ENCODE measurements at regions not wholly inside any gene's neighbourhood (a gene's known extent, or its start where the extent isn't known, plus 50 kb on each side); places are given as distances from the start of the nearest gene placed in this dataset.
A peak's percentile ranks its signal among the peaks of the same experiment; 100 is the strongest.

DNA sequence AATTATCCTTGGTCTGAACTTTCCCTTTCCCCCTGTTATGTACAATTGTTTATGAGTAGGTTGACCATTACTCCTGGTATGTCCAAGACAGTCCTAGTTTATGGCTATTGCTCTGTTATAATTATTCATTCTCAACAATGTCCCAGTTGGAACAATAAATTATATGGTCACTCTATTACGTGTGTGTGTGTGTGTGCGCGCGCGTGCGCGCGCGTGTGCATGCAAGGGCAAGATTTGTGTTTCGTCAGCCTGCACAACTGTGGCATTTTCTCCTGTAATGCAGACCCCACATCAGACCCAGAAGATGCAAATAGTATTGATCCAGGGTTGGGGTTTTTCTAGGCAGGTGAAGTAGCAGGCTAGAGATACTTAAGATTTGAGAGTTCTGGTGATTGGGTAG lies 88.4 kb downstream of the ESM1 start:
- Histone ChIP-seq H4K20me1 (ENCODE audit: insufficient read depth, low read length) (no peaks in the 10 kb centered on the region), H3K4me1 (ENCODE audit: insufficient read depth, low read length, poor library complexity, severe bottlenecking) (no peaks in the 10 kb centered on the region), H3K79me2 (ENCODE audit: insufficient read depth, low read depth, low read length) (no peaks in the 10 kb centered on the region), H2AFZ (ENCODE audit: low read length) (no peak overlapping the region), H3K36me3 (ENCODE audit: insufficient read depth, low read length) (no peaks in the 10 kb centered on the region), H3K27ac (ENCODE audit: low read depth, low read length, poor library complexity, severe bottlenecking) (no peak overlapping the region), H3K4me2 (ENCODE audit: low read length) (no peak overlapping the region), H3K9me2 (ENCODE audit: insufficient read depth, low read length) (no peaks in the 10 kb centered on the region), H3K4me3 (ENCODE audit: low read depth, low read length, poor library complexity, severe bottlenecking) (no peak overlapping the region), H3K9me3 (ENCODE audit: low read length) (no peaks in the 10 kb centered on the region)
- no peak for DNase-seq (ENCODE audit: low spot score)
- TF ChIP-seq CTCF (conservative IDR thresholded peaks at IDR 0.05; ENCODE audit: low read length) (no peak), EZH2phosphoT487 (IDR thresholded peaks at IDR 0.05; ENCODE audit: borderline replicate concordance, low read depth, low read length) (no peak)
- POLR2A ChIA-PET = interaction anchor here (0.6 kb wide), 2 partner anchors 229 to 408 kb away, joined by 3 read pairs; no protein-coding TSS in a partner anchor
- intact Hi-C loops (cut with micrococcal nuclease; ENCODE audit: unreplicated experiment) = no loop called here
- CTCF ChIA-PET (ENCODE audit: unreplicated experiment) = no interaction called here
- BruUV-seq (replicated peaks) = no TSS peak

- Histone ChIP-seq H3K79me2 (ENCODE audit: insufficient read depth, low read depth, low read length) (no peaks in the 10 kb centered on the region), H3K9me2 (ENCODE audit: insufficient read depth, low read length) (no peaks in the 10 kb centered on the region), H3K4me1 (ENCODE audit: insufficient read depth, low read length, poor library complexity, severe bottlenecking) (no peaks in the 10 kb centered on the region), H3K36me3 (ENCODE audit: insufficient read depth, low read length) (no peaks in the 10 kb centered on the region), H2AFZ (ENCODE audit: low read length) (no peak overlapping the region), H3K9me3 (ENCODE audit: low read length) (no peaks in the 10 kb centered on the region), H3K27ac (ENCODE audit: low read depth, low read length, poor library complexity, severe bottlenecking) (no peak overlapping the region), H4K20me1 (ENCODE audit: insufficient read depth, low read length) (no peaks in the 10 kb centered on the region), H3K4me3 (ENCODE audit: low read depth, low read length, poor library complexity, severe bottlenecking) (no peak overlapping the region), H3K4me2 (ENCODE audit: low read length) (no peak overlapping the region)
- BruUV-seq (replicated peaks) = no TSS peak
- DNase-seq (ENCODE audit: low spot score) = peak; percentile 10
- CTCF ChIA-PET (ENCODE audit: unreplicated experiment) = no interaction called here
- TF ChIP-seq CTCF (conservative IDR thresholded peaks at IDR 0.05; ENCODE audit: low read length) (peak; percentile 66), EZH2phosphoT487 (IDR thresholded peaks at IDR 0.05; ENCODE audit: borderline replicate concordance, low read depth, low read length) (no peak)
- intact Hi-C loops (cut with micrococcal nuclease; ENCODE audit: unreplicated experiment) = no loop called here
- POLR2A ChIA-PET = no interaction called here
Observed at GRCh38 chr5:54895816-54896341, 89.5 kb downstream of the ESM1 start.

GRCh38 chr5:54894957-54895815 lies 90.2 kb downstream of the ESM1 start:
- no TSS peak for BruUV-seq (replicated peaks)
- no peaks in the 10 kb centered on the region for H3K9me2 ChIP-seq (ENCODE audit: insufficient read depth, low read length)
- no peaks in the 10 kb centered on the region for H3K36me3 ChIP-seq (ENCODE audit: insufficient read depth, low read length)
- intact Hi-C loops (cut with micrococcal nuclease; ENCODE audit: unreplicated experiment) = no loop called here
- H3K4me1 ChIP-seq (ENCODE audit: insufficient read depth, low read length, poor library complexity, severe bottlenecking) = no peaks in the 10 kb centered on the region
- no peak overlapping the region for H3K4me3 ChIP-seq (ENCODE audit: low read depth, low read length, poor library complexity, severe bottlenecking)
- no peaks in the 10 kb centered on the region for H3K79me2 ChIP-seq (ENCODE audit: insufficient read depth, low read depth, low read length)
- no peak for TF ChIP-seq EZH2phosphoT487 (IDR thresholded peaks at IDR 0.05; ENCODE audit: borderline replicate concordance, low read depth, low read length)
- no peak for TF ChIP-seq CTCF (conservative IDR thresholded peaks at IDR 0.05; ENCODE audit: low read length)
- no peak overlapping the region for H2AFZ ChIP-seq (ENCODE audit: low read length)
- no peak for DNase-seq (ENCODE audit: low spot score)
- POLR2A ChIA-PET = interaction anchor here (1.0 kb wide), 1 partner anchor 276 kb away, joined by 3 read pairs; no protein-coding TSS in a partner anchor
- no peak overlapping the region for H3K27ac ChIP-seq (ENCODE audit: low read depth, low read length, poor library complexity, severe bottlenecking)
- H4K20me1 ChIP-seq (ENCODE audit: insufficient read depth, low read length) = no peaks in the 10 kb centered on the region
- no peaks in the 10 kb centered on the region for H3K9me3 ChIP-seq (ENCODE audit: low read length)
- H3K4me2 ChIP-seq (ENCODE audit: low read length) = no peak overlapping the region
- CTCF ChIA-PET (ENCODE audit: unreplicated experiment) = no interaction called here
